ENCODE measurements at regions not wholly inside any gene's neighbourhood (a gene's known extent, or its start where the extent isn't known, plus 50 kb on each side); places are given as distances from the start of the nearest gene placed in this dataset.

DNA sequence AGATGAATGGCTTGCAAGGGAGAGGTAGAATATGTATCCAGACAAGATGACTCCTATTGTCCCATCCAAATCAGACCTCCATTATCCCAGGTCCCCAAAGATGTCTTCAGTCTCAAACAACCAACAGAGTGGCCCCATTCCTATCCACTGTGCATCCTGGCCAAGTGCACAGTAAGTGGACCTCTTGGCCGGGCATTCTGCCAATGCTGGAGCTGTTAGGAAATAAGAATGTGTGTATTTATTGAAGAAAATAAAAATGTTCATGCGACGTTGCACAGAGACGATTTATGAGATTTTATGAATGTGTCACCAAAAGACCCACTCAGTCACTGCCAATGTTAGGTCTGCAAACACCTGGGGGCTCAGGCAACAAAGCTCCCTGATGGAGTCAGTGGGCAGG lies 196.0 kb downstream of the MAFB start:
- TF ChIP-seq, protein P1, sequence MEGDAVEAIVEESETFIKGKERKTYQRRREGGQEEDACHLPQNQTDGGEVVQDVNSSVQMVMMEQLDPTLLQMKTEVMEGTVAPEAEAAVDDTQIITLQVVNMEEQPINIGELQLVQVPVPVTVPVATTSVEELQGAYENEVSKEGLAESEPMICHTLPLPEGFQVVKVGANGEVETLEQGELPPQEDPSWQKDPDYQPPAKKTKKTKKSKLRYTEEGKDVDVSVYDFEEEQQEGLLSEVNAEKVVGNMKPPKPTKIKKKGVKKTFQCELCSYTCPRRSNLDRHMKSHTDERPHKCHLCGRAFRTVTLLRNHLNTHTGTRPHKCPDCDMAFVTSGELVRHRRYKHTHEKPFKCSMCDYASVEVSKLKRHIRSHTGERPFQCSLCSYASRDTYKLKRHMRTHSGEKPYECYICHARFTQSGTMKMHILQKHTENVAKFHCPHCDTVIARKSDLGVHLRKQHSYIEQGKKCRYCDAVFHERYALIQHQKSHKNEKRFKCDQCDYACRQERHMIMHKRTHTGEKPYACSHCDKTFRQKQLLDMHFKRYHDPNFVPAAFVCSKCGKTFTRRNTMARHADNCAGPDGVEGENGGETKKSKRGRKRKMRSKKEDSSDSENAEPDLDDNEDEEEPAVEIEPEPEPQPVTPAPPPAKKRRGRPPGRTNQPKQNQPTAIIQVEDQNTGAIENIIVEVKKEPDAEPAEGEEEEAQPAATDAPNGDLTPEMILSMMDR (IDR thresholded peaks at IDR 0.05; ENCODE audit: insufficient read depth, low read length): no peak
- TF ChIP-seq POLR2AphosphoS5 (IDR thresholded peaks at IDR 0.05; ENCODE audit: low read depth): no peak
- TF ChIP-seq, protein P2, sequence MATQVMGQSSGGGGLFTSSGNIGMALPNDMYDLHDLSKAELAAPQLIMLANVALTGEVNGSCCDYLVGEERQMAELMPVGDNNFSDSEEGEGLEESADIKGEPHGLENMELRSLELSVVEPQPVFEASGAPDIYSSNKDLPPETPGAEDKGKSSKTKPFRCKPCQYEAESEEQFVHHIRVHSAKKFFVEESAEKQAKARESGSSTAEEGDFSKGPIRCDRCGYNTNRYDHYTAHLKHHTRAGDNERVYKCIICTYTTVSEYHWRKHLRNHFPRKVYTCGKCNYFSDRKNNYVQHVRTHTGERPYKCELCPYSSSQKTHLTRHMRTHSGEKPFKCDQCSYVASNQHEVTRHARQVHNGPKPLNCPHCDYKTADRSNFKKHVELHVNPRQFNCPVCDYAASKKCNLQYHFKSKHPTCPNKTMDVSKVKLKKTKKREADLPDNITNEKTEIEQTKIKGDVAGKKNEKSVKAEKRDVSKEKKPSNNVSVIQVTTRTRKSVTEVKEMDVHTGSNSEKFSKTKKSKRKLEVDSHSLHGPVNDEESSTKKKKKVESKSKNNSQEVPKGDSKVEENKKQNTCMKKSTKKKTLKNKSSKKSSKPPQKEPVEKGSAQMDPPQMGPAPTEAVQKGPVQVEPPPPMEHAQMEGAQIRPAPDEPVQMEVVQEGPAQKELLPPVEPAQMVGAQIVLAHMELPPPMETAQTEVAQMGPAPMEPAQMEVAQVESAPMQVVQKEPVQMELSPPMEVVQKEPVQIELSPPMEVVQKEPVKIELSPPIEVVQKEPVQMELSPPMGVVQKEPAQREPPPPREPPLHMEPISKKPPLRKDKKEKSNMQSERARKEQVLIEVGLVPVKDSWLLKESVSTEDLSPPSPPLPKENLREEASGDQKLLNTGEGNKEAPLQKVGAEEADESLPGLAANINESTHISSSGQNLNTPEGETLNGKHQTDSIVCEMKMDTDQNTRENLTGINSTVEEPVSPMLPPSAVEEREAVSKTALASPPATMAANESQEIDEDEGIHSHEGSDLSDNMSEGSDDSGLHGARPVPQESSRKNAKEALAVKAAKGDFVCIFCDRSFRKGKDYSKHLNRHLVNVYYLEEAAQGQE (IDR thresholded peaks at IDR 0.05; ENCODE audit: insufficient replicate concordance, low read depth): no peak
- TF ChIP-seq GABPA (IDR thresholded peaks at IDR 0.05; ENCODE audit: low read depth): no peak
- TF ChIP-seq SPI1 (IDR thresholded peaks at IDR 0.05; ENCODE audit: borderline replicate concordance, low read depth): no peak
